Liver (tissue), 7 donors: ENCODE measurements at regions not wholly inside any gene's neighbourhood (a gene's known extent, or its start where the extent isn't known, plus 50 kb on each side); places are given as distances from the start of the nearest gene placed in this dataset.

Experiments used
- DNase-seq: peaks from one replicate; pipeline ENCODE4 v3.0.0-alpha.2; 2017; ENCODE audit warnings: low spot score
- H3K27ac ChIP-seq, 2 donors: one replicate each; pipeline ENCODE4 v1.7.0; 2013; ENCODE audit warnings: inconsistent platforms in 2 of 2, low read length in 2 of 2, control low read depth in 1 of 2, low read depth in 1 of 2, mild to moderate bottlenecking in 1 of 2
- H3K27me3 ChIP-seq, 4 donors: one replicate each; pipeline versions ENCODE4 v1.6.1 to v1.7.0; 2013; ENCODE audit warnings: low read length in 3 of 4, inconsistent platforms in 1 of 4, mild to moderate bottlenecking in 1 of 4, moderate library complexity in 1 of 4; ENCODE audit not compliant: control insufficient read depth in 4 of 4, insufficient read depth in 4 of 4
- H3K36me3 ChIP-seq, 4 donors: one replicate each; pipeline versions ENCODE4 v1.6.1 to v1.7.0; 2013; ENCODE audit warnings: low read length in 3 of 4, mild to moderate bottlenecking in 3 of 4, low read depth in 1 of 4, moderate library complexity in 1 of 4; ENCODE audit not compliant: control insufficient read depth in 4 of 4, insufficient read depth in 3 of 4
- H3K4me1 ChIP-seq, 4 donors: one replicate each; pipeline versions ENCODE4 v1.6.1 to v1.7.0; 2013; ENCODE audit warnings: low read length in 3 of 4, mild to moderate bottlenecking in 3 of 4, moderate library complexity in 1 of 4; ENCODE audit not compliant: control insufficient read depth in 4 of 4, insufficient read depth in 4 of 4
- H3K4me3 ChIP-seq, 3 donors: one replicate each; pipeline versions ENCODE4 v1.6.1 to v1.7.0; 2013; ENCODE audit warnings: low read length in 3 of 3, control low read depth in 1 of 3, low read depth in 1 of 3, mild to moderate bottlenecking in 1 of 3
- H3K9ac ChIP-seq, 2 donors: one replicate each; pipeline ENCODE4 v1.7.0; 2013; ENCODE audit warnings: low read length in 2 of 2, mild to moderate bottlenecking in 2 of 2, moderate library complexity in 2 of 2, control low read depth in 1 of 2, low read depth in 1 of 2
- H3K9me3 ChIP-seq, 4 donors: one replicate each; pipeline versions ENCODE4 v1.6.1 to v1.7.0; 2013; ENCODE audit warnings: low read length in 3 of 4; ENCODE audit not compliant: control insufficient read depth in 4 of 4
- EGR1 ChIP-seq, 2 donors: IDR thresholded peaks; 2 replicates each; pipeline ENCODE4 v1.6.1; 2016 to 2018; ENCODE audit warnings: antibody characterized with exemption in 2 of 2, low read depth in 2 of 2
- FOXA1 ChIP-seq: IDR thresholded peaks from 2 replicates; pipeline ENCODE4 v1.6.1; 2016; ENCODE audit warnings: antibody characterized with exemption
- FOXA2 ChIP-seq: IDR thresholded peaks from 2 replicates; pipeline ENCODE4 v1.6.1; 2016; ENCODE audit warnings: antibody characterized with exemption
- GABPA ChIP-seq, 2 donors: IDR thresholded peaks in 1 of 2; conservative IDR thresholded peaks in 1 of 2; 2 replicates each; pipeline ENCODE4 v1.6.1; 2016; ENCODE audit warnings: antibody characterized with exemption in 2 of 2, mild to moderate bottlenecking in 1 of 2, moderate library complexity in 1 of 2
- HNF4A ChIP-seq, 2 donors: conservative IDR thresholded peaks; 2 replicates each; pipeline ENCODE4 v1.6.1; 2016; ENCODE audit warnings: antibody characterized with exemption in 2 of 2, mild to moderate bottlenecking in 2 of 2
- HNF4G ChIP-seq: IDR thresholded peaks from 2 replicates; pipeline ENCODE4 v1.6.1; 2016; ENCODE audit warnings: antibody characterized with exemption
- REST ChIP-seq: IDR thresholded peaks from 2 replicates; pipeline ENCODE4 v1.6.1; 2016; ENCODE audit warnings: antibody characterized with exemption, mild to moderate bottlenecking
- SP1 ChIP-seq: IDR thresholded peaks from 2 replicates; pipeline ENCODE4 v1.6.1; 2018; ENCODE audit warnings: antibody characterized with exemption, mild to moderate bottlenecking
- YY1 ChIP-seq: IDR thresholded peaks from 2 replicates; pipeline ENCODE4 v1.6.1; 2016; ENCODE audit warnings: antibody characterized with exemption, mild to moderate bottlenecking
- WGBS: extraction: QIAGEN DNeasy Blood & Tissue Kit; methylation state at CpG from one replicate; pipeline ENCODE4 v1.1.7; 2013; 5-methylcytosine and 5-hydroxymethylcytosine counted together
- TF ChIP-seq, protein P1 (sequence below): IDR thresholded peaks from 2 replicates; pipeline ENCODE4 v1.6.1; 2016; ENCODE audit warnings: antibody characterized with exemption
- TF ChIP-seq, protein P2 (sequence below): IDR thresholded peaks from 2 replicates; pipeline ENCODE4 v1.6.1; 2016; ENCODE audit warnings: antibody characterized with exemption
- TF ChIP-seq, protein P3 (sequence below): IDR thresholded peaks from 2 replicates; pipeline ENCODE4 v1.6.1; 2016; ENCODE audit warnings: antibody characterized with exemption
- donor health status: healthy.
- donor health status: healthy.
- donor health status: healthy.
- donor health status: healthy.

GRCh38 chrY:21288908-21289307 lies 222.2 kb upstream of the RBMY1B start:
- no peak overlapping the region for H3K27ac ChIP-seq
- TF ChIP-seq YY1: no peak
- no peak for TF ChIP-seq HNF4G
- TF ChIP-seq, protein P1, sequence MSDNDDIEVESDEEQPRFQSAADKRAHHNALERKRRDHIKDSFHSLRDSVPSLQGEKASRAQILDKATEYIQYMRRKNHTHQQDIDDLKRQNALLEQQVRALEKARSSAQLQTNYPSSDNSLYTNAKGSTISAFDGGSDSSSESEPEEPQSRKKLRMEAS: no peak
- no peak for TF ChIP-seq REST
- TF ChIP-seq GABPA (IDR thresholded peaks at IDR 0.05 in 1 of 2, conservative IDR thresholded peaks at IDR 0.05 in 1 of 2): no peak
- TF ChIP-seq, protein P2, sequence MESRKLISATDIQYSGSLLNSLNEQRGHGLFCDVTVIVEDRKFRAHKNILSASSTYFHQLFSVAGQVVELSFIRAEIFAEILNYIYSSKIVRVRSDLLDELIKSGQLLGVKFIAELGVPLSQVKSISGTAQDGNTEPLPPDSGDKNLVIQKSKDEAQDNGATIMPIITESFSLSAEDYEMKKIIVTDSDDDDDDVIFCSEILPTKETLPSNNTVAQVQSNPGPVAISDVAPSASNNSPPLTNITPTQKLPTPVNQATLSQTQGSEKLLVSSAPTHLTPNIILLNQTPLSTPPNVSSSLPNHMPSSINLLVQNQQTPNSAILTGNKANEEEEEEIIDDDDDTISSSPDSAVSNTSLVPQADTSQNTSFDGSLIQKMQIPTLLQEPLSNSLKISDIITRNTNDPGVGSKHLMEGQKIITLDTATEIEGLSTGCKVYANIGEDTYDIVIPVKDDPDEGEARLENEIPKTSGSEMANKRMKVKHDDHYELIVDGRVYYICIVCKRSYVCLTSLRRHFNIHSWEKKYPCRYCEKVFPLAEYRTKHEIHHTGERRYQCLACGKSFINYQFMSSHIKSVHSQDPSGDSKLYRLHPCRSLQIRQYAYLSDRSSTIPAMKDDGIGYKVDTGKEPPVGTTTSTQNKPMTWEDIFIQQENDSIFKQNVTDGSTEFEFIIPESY: no peak
- TF ChIP-seq HNF4A (conservative IDR thresholded peaks at IDR 0.05): no peak
- no peak for TF ChIP-seq FOXA1
- TF ChIP-seq SP1: no peak
- no peak for TF ChIP-seq EGR1 (IDR thresholded peaks at IDR 0.05; ENCODE audit: low read depth in 2 of 2)
- no peak for TF ChIP-seq FOXA2
- no peak overlapping the region for H3K9ac ChIP-seq

DNA sequence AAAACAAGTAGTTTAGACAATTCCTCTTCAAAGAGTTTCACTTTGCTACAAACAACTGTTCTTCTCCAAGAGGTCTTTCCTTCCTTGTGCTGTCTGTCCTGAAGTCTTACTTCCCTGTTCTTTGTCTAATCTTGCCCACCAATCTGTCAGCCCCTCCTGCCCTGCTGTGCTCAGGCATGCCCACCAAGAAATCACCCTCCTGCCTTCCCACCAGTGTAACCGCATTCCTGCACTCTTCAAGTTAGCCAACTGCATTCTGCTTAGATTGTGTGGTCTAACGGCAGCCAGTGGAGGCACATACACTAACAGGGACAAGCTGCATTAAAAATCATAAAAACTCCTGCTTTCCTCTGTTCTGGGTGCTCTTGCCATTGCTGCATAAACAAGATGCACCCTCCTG lies 215.9 kb upstream of the RBMY1B start:
- no peak for DNase-seq
- Histone ChIP-seq H3K4me1 (no peaks in the 10 kb centered on the region), H3K27ac (no peak overlapping the region), H3K36me3 (no peaks in the 10 kb centered on the region), H3K27me3 (no peaks in the 10 kb centered on the region), H3K9ac (no peak overlapping the region), H3K9me3 (no peaks in the 10 kb centered on the region), H3K4me3 (no peak overlapping the region)
- TF ChIP-seq EGR1 (IDR thresholded peaks at IDR 0.05; ENCODE audit: low read depth in 2 of 2) (no peak), HNF4G (no peak)
- 76% methylated on average over 2 of the region's 2 CpGs for WGBS

More at GRCh38 chrY:21288908-21289307, 222.2 kb upstream of the RBMY1B start:
- 89% methylated on average over 3 of the region's 3 CpGs for WGBS
- Histone ChIP-seq H3K36me3 (no peaks in the 10 kb centered on the region), H3K4me3 (no peak overlapping the region), H3K4me1 (no peaks in the 10 kb centered on the region), H3K9me3 (no peaks in the 10 kb centered on the region), H3K27me3 (no peaks in the 10 kb centered on the region)
- DNase-seq: no peak

DNA sequence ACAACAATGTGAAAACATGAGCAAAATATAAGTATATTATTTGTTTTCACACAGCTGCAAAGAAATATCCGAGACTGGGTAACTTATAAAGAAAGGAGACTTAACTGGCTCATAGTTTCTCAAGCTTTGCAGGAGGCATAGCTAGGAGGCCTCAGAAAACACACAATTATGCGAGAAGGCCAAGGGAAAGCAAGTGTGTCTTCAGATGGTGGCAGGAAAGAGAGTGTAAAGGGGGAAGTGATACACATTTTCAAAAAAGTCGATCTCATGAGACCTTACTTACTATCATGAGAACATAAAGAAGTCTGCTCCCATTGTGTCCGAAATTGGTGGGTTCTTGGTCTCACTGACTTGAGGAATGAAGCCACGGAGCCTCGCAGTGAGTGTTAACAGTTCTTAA lies 208.9 kb upstream of the RBMY1B start:
- 80% methylated on average over 6 of the region's 6 CpGs for WGBS
- no peaks in the 10 kb centered on the region for H3K4me1 ChIP-seq
- no peak for DNase-seq
- no peak overlapping the region for H3K27ac ChIP-seq
- H3K36me3 ChIP-seq: no peaks in the 10 kb centered on the region
- no peaks in the 10 kb centered on the region for H3K27me3 ChIP-seq
- H3K9me3 ChIP-seq: no peaks in the 10 kb centered on the region
- H3K9ac ChIP-seq: no peak overlapping the region
- TF ChIP-seq, protein P3, sequence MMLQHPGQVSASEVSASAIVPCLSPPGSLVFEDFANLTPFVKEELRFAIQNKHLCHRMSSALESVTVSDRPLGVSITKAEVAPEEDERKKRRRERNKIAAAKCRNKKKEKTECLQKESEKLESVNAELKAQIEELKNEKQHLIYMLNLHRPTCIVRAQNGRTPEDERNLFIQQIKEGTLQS: no peak
- no peak overlapping the region for H3K4me3 ChIP-seq
